ENCODE measurements at regions not wholly inside any gene's neighbourhood (a gene's known extent, or its start where the extent isn't known, plus 50 kb on each side); places are given as distances from the start of the nearest gene placed in this dataset.

DNA sequence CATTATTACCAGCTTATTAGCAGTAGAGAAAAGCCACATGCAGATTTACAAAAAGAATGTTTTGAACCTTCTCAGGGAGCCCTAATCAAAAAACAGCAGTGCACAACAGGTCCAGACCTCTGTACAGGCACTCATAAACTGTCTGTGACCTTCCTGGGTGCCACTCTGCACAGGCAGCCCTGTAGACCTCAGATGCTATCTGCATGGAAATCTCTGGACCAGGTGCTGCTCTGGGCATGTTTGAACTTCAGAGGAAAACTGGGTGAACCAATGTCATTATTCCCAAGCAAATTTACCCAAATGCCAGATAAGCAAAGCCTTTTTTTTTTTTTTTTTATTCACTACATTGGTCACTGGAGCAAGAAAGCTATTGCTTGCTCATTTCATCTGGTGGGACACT lies 104.2 kb downstream of the NPY start:
- TF ChIP-seq CTCF (IDR thresholded peaks at IDR 0.05) (no peak), POLR2A (IDR thresholded peaks at IDR 0.05) (no peak), EP300 (IDR thresholded peaks at IDR 0.05) (no peak), POLR2AphosphoS5 (IDR thresholded peaks at IDR 0.05) (no peak)

Measured in gastroesophageal sphincter (tissue), 3 donors.